CD4-positive, alpha-beta T cell (primary cell): ENCODE measurements at regions not wholly inside any gene's neighbourhood (a gene's known extent, or its start where the extent isn't known, plus 50 kb on each side); places are given as distances from the start of the nearest gene placed in this dataset.

ENCODE experiments used
- ATAC-seq: fragments of 200-7000 bp; cut with Tn5 transposase; one replicate; pipeline ENCODE4 v1.10.0; 2022; ENCODE audit warnings: mild to moderate bottlenecking; ENCODE audit not compliant: poor library complexity
- CTCF ChIA-PET: fragments of 350-600 bp; sonication (Branson Sonifier 250); formaldehyde crosslinking; loops from one replicate; lab custom pipeline; 2021; ENCODE audit warnings: antibody characterized with exemption, inconsistent platforms; lab: Charles Lee
- POLR2A ChIA-PET: fragments of 350-600 bp; sonication (Branson Sonifier 250); formaldehyde crosslinking; loops from one replicate; lab custom pipeline; 2021; ENCODE audit warnings: antibody characterized with exemption, inconsistent platforms; lab: Charles Lee
- DNase-seq, 14 experiments: peaks; one replicate each; pipeline ENCODE4 v3.0.0-alpha.2; 2013 to 2020; ENCODE audit warnings: mixed read lengths in 2 of 14
- H3K27ac ChIP-seq, 2 donors: one replicate each; pipeline versions ENCODE4 v1.5.1 to v1.7.0; 2013; ENCODE audit warnings: low read length in 2 of 2, low read depth in 1 of 2, mild to moderate bottlenecking in 1 of 2
- H3K27me3 ChIP-seq, 2 experiments: 1 replicate in 1 of 2; 2 replicates in 1 of 2; pipeline versions ENCODE4 v1.6.1 to v1.7.0; 2013; ENCODE audit warnings: low read length in 2 of 2, control low read depth in 1 of 2, mild to moderate bottlenecking in 1 of 2, moderate library complexity in 1 of 2; ENCODE audit not compliant: insufficient read depth in 2 of 2, control insufficient read depth in 1 of 2
- H3K36me3 ChIP-seq: one replicate; pipeline ENCODE4 v1.6.1; 2013; ENCODE audit warnings: low read length, control low read depth; ENCODE audit not compliant: insufficient read depth
- H3K4me1 ChIP-seq: one replicate; pipeline ENCODE4 v1.6.1; 2013; ENCODE audit warnings: low read length, control low read depth; ENCODE audit not compliant: insufficient read depth
- H3K4me3 ChIP-seq: one replicate; pipeline ENCODE4 v1.5.1; 2013; ENCODE audit warnings: mild to moderate bottlenecking, low read length, moderate library complexity
- H3K9me3 ChIP-seq, 2 experiments: 1 replicate in 1 of 2; 2 replicates in 1 of 2; pipeline versions ENCODE4 v1.6.1 to v1.7.0; 2013; ENCODE audit warnings: low read length in 2 of 2, mild to moderate bottlenecking in 2 of 2, control low read depth in 1 of 2, moderate library complexity in 1 of 2; ENCODE audit not compliant: control insufficient read depth in 1 of 2, insufficient read depth in 1 of 2
- H3K27ac Mint-ChIP-seq: one replicate; pipeline ENCODE4 v1.8.0; 2020; ENCODE audit warnings: mixed read lengths
- H3K27me3 Mint-ChIP-seq: one replicate; pipeline ENCODE4 v1.8.0; 2021; ENCODE audit warnings: mixed read lengths
- H3K36me3 Mint-ChIP-seq: one replicate; pipeline ENCODE4 v1.8.0; 2021; ENCODE audit warnings: low read depth, mixed read lengths
- H3K4me1 Mint-ChIP-seq: one replicate; pipeline ENCODE4 v1.8.0; 2021; ENCODE audit warnings: low read depth, mixed read lengths
- H3K4me3 Mint-ChIP-seq: one replicate; pipeline ENCODE4 v1.8.0; 2020; ENCODE audit warnings: mild to moderate bottlenecking, mixed read lengths
- H3K9me3 Mint-ChIP-seq: one replicate; pipeline ENCODE4 v1.8.0; 2020; ENCODE audit warnings: mixed read lengths
- CTCF ChIP-seq: fragments of 200-600 bp; IDR thresholded peaks from one replicate; pipeline ENCODE4 v1.8.0; 2022; ENCODE audit warnings: antibody characterized with exemption, mild to moderate bottlenecking
- intact Hi-C, 2 experiments: fragments of 100-400 bp; cut with DNase I in 1 of 2; cut with micrococcal nuclease in 1 of 2; formaldehyde crosslinking; loops; one replicate each; pipeline versions ENCODE4 v1.15.1 to v1.9.0; 2023 to 2025; cut with DNase I, micrococcal nuclease

- ChIA-PET POLR2A (no interaction called here), CTCF (interaction anchor here (0.5 kb wide), 1 partner anchor 78 kb away, joined by 3 read pairs; no protein-coding TSS in a partner anchor)
- Histone ChIP-seq H3K36me3 (no peaks in the 10 kb centered on the region), H3K4me3 (no peak overlapping the region), H3K9me3 (peaks cover 0 to 6% of the 10 kb centered on the region in 2 experiments), H3K4me1 (no peaks in the 10 kb centered on the region), H3K27me3 (no peaks in the 10 kb centered on the region), H3K27ac (no peak overlapping the region)
- no peak overlapping the region for H3K4me3 Mint-ChIP-seq
- H3K9me3 Mint-ChIP-seq, result no peaks in the 10 kb centered on the region
- no peaks in the 10 kb centered on the region for H3K27me3 Mint-ChIP-seq
- H3K27ac Mint-ChIP-seq, result no peak overlapping the region
- TF ChIP-seq CTCF, result no peak
- ATAC-seq (no peak), DNase-seq (no peak)
- no peaks in the 10 kb centered on the region for H3K36me3 Mint-ChIP-seq
- H3K4me1 Mint-ChIP-seq, result no peaks in the 10 kb centered on the region
- intact Hi-C loops, result no loop called here
Observed at GRCh38 chr3:143203848-143204247, 84.3 kb downstream of the CHST2 start.

DNA sequence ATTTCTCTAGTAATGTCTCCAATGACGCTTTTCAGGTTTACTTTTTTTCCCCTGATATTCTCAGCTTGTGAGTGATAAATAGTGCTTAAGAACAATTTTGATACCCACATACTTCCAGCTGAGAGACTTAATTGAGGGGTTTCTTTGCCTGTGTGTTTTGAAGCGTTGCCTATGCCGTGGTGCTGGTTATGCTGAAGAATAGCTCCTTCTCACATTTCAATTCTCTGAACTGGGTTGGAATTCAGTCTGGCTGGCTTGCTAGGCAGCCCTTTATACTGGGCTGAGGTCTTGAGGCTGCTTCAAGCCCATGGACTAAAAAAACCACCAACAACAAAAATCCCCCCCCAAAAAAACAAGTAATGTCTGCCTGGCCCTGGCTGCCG lies 87.4 kb downstream of the CHST2 start:
- CTCF ChIA-PET, result no interaction called here
- ATAC-seq (no peak), DNase-seq (no peak)
- no peak overlapping the region for H3K4me3 Mint-ChIP-seq
- Histone ChIP-seq H3K36me3 (no peaks in the 10 kb centered on the region), H3K27me3 (no peaks in the 10 kb centered on the region), H3K27ac (no peak overlapping the region), H3K4me1 (no peaks in the 10 kb centered on the region), H3K4me3 (no peak overlapping the region), H3K9me3 (peaks cover 0 to 6% of the 10 kb centered on the region in 2 experiments)
- POLR2A ChIA-PET, result no interaction called here
- no peaks in the 10 kb centered on the region for H3K9me3 Mint-ChIP-seq
- no peaks in the 10 kb centered on the region for H3K36me3 Mint-ChIP-seq
- intact Hi-C loops, result no loop called here
- no peaks in the 10 kb centered on the region for H3K4me1 Mint-ChIP-seq
- no peak for TF ChIP-seq CTCF
- no peaks in the 10 kb centered on the region for H3K27me3 Mint-ChIP-seq
- no peak overlapping the region for H3K27ac Mint-ChIP-seq

- H3K27me3 ChIP-seq, result no peaks in the 10 kb centered on the region
- H3K27ac ChIP-seq, result no peak overlapping the region
- ChIA-PET CTCF (no interaction called here), POLR2A (no interaction called here)
- Mint-ChIP-seq H3K36me3 (no peaks in the 10 kb centered on the region), H3K4me3 (no peak overlapping the region), H3K9me3 (no peaks in the 10 kb centered on the region), H3K4me1 (no peaks in the 10 kb centered on the region), H3K27ac (no peak overlapping the region), H3K27me3 (no peaks in the 10 kb centered on the region)
- intact Hi-C loops, result no loop called here
- no peaks in the 10 kb centered on the region for H3K36me3 ChIP-seq
- DNase-seq, result no peak
- ATAC-seq, result no peak
- no peaks in the 10 kb centered on the region for H3K4me1 ChIP-seq
- no peak overlapping the region for H3K4me3 ChIP-seq
- no peak for TF ChIP-seq CTCF
- peaks cover 0 to 6% of the 10 kb centered on the region in 2 experiments for H3K9me3 ChIP-seq
Observed at GRCh38 chr3:143207338-143207961, 87.9 kb downstream of the CHST2 start.
